SW480 (cell line): ENCODE measurements at regions not wholly inside any gene's neighbourhood (a gene's known extent, or its start where the extent isn't known, plus 50 kb on each side); places are given as distances from the start of the nearest gene placed in this dataset.
"Not testable (repeated sequence)": the region's sequence is repeated elsewhere in the genome, so short reads cannot be mapped to it uniquely, and the experiment has no call there.

Experiments used
- DNase-seq: peaks from one replicate; pipeline ENCODE4 v3.0.0-alpha.2; 2016; ENCODE audit warnings: low spot score

- DNase-seq = no peak
These were observed 137.0 kb downstream of the TMEM114 start for GRCh38 chr16:8453359-8453758.

GRCh38 chr16:8452941-8453340 is 137.4 kb downstream of the TMEM114 start:
- no peak for DNase-seq

GRCh38 chr16:8436931-8437330 is 153.4 kb downstream of the TMEM114 start:
- DNase-seq = no peak

GRCh38 chr16:8431783-8432182 is 158.5 kb downstream of the TMEM114 start:
- no peak for DNase-seq

- no peak for DNase-seq
These were observed 159.9 kb downstream of the TMEM114 start for GRCh38 chr16:8430401-8430800.

GRCh38 chr16:8426569-8426968 is 163.7 kb downstream of the TMEM114 start:
- DNase-seq = no peak

GRCh38 chr16:8417145-8417544 is 173.2 kb downstream of the TMEM114 start:
- no peak for DNase-seq

- DNase-seq = no peak
These were observed 181.3 kb downstream of the TMEM114 start for GRCh38 chr16:8408855-8409567.

GRCh38 chr16:8407351-8407750 is 183.0 kb downstream of the TMEM114 start:
- no peak for DNase-seq

GRCh38 chr16:8403978-8404749 is 186.1 kb downstream of the TMEM114 start:
- no peak for DNase-seq

- no peak for DNase-seq
These were observed 187.1 kb downstream of the TMEM114 start for GRCh38 chr16:8402981-8403843.

GRCh38 chr16:8400683-8401082 is 189.6 kb downstream of the TMEM114 start:
- DNase-seq = not testable (repeated sequence)

GRCh38 chr16:8398548-8398947 is 191.8 kb downstream of the TMEM114 start:
- DNase-seq = no peak

GRCh38 chr16:8397223-8397622 is 193.1 kb downstream of the TMEM114 start:
- no peak for DNase-seq

GRCh38 chr16:8396463-8396862 is 193.8 kb downstream of the TMEM114 start:
- DNase-seq = no peak

- DNase-seq = no peak
These were observed 199.1 kb downstream of the TMEM114 start for GRCh38 chr16:8391257-8391656.

- DNase-seq = no peak
These were observed 201.6 kb downstream of the TMEM114 start for GRCh38 chr16:8388684-8389083.

GRCh38 chr16:8381814-8382213 is 208.5 kb downstream of the TMEM114 start:
- DNase-seq = no peak

- no peak for DNase-seq
These were observed 210.0 kb downstream of the TMEM114 start for GRCh38 chr16:8380311-8380710.

GRCh38 chr16:8377864-8378263 is 212.4 kb downstream of the TMEM114 start:
- DNase-seq = no peak

- DNase-seq = no peak
These were observed 213.5 kb downstream of the TMEM114 start for GRCh38 chr16:8376858-8377257.

- no peak for DNase-seq
These were observed 213.9 kb downstream of the TMEM114 start for GRCh38 chr16:8376430-8376829.

GRCh38 chr16:8375232-8375587 is 215.1 kb downstream of the TMEM114 start:
- no peak for DNase-seq
